ENCODE measurements at regions not wholly inside any gene's neighbourhood (a gene's known extent, or its start where the extent isn't known, plus 50 kb on each side); places are given as distances from the start of the nearest gene placed in this dataset.

- TF ChIP-seq, protein P1, sequence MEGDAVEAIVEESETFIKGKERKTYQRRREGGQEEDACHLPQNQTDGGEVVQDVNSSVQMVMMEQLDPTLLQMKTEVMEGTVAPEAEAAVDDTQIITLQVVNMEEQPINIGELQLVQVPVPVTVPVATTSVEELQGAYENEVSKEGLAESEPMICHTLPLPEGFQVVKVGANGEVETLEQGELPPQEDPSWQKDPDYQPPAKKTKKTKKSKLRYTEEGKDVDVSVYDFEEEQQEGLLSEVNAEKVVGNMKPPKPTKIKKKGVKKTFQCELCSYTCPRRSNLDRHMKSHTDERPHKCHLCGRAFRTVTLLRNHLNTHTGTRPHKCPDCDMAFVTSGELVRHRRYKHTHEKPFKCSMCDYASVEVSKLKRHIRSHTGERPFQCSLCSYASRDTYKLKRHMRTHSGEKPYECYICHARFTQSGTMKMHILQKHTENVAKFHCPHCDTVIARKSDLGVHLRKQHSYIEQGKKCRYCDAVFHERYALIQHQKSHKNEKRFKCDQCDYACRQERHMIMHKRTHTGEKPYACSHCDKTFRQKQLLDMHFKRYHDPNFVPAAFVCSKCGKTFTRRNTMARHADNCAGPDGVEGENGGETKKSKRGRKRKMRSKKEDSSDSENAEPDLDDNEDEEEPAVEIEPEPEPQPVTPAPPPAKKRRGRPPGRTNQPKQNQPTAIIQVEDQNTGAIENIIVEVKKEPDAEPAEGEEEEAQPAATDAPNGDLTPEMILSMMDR (IDR thresholded peaks at IDR 0.05), result no peak
- Histone ChIP-seq H3K36me3 (ENCODE audit: low read depth) (no peaks in the 10 kb centered on the region), H3K9me3 (no peaks in the 10 kb centered on the region), H3K4me1 (ENCODE audit: low read depth) (no peaks in the 10 kb centered on the region), H3K4me3 (no peak overlapping the region)
- no peak for DNase-seq
- no peak for ATAC-seq
- intact Hi-C loops (cut with DNase I, micrococcal nuclease), result no loop called here
Measured at GRCh38 chr2:180621941-180622918, 358.2 kb upstream of the UBE2E3 start.

DNA sequence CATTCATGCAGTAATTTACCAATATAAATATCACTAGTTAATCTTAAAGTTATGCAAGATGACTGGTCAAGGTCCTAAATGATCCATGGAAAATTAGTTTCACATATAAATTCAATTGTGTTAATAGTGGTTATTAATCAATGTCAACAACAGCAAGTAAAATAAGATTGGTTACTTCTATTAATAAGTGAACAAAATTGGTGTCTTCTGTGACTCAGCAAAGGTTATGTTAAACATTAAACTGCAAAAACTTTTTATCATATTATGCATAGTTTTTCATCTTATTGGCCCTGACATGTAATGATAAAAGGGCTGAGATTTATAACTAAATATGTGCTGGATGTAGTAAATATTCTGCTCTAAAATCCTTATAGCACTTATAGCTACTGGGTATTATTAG is 359.0 kb upstream of the UBE2E3 start:
- intact Hi-C loops (cut with DNase I, micrococcal nuclease), result no loop called here
- DNase-seq (no peak), ATAC-seq (no peak)
- TF ChIP-seq, protein P1 (IDR thresholded peaks at IDR 0.05), result no peak
- H3K36me3 ChIP-seq (ENCODE audit: low read depth), result no peaks in the 10 kb centered on the region
- no peak overlapping the region for H3K4me3 ChIP-seq
- no peaks in the 10 kb centered on the region for H3K9me3 ChIP-seq
- H3K4me1 ChIP-seq (ENCODE audit: low read depth), result no peaks in the 10 kb centered on the region

DNA sequence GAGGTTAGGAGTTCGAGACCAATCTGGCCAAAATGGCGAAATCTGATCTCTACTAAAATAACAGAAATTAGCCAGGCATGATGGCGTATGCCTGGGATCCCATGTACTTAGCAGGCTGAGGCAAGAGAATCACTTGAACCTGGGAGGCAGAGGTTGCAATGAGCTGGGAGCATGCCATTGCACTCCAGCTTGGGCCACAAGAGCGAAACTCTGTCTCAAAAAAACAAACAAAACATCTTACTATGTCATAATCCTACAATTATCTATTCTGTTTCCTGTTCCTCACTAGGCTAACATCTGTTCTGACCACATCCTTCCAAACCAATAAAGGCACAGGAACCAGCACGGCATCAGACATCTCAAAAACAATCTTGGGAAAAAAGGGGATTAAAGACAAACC is 361.8 kb upstream of the UBE2E3 start:
- TF ChIP-seq, protein P1 (IDR thresholded peaks at IDR 0.05), result no peak
- Histone ChIP-seq H3K9me3 (no peaks in the 10 kb centered on the region), H3K4me3 (no peak overlapping the region), H3K4me1 (ENCODE audit: low read depth) (no peaks in the 10 kb centered on the region), H3K36me3 (ENCODE audit: low read depth) (no peaks in the 10 kb centered on the region)
- ATAC-seq (no peak), DNase-seq (no peak)
- intact Hi-C loops (cut with DNase I, micrococcal nuclease), result no loop called here

DNA sequence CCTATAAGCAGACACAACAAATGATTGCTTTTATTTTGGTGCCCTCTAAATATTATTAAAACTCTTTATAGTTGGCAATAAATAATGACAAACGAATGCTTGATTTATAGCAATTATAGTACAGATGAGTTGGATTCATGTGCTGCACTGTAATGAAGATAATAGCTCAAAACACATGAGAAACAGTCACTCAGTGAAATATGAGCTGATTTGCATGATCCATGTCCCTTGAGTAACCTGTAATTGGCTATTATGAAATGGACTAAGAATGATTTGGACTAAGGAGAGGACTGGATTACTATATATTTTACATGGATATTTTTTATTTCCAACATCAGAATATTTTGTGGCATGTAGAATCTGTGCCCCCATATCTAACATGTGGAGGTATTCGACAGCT is 365.6 kb upstream of the UBE2E3 start:
- no peak overlapping the region for H3K4me3 ChIP-seq
- ATAC-seq, result no peak
- DNase-seq, result no peak
- no peaks in the 10 kb centered on the region for H3K4me1 ChIP-seq (ENCODE audit: low read depth)
- intact Hi-C loops (cut with DNase I, micrococcal nuclease), result no loop called here
- no peaks in the 10 kb centered on the region for H3K9me3 ChIP-seq
- TF ChIP-seq, protein P1 (IDR thresholded peaks at IDR 0.05), result no peak
- H3K36me3 ChIP-seq (ENCODE audit: low read depth), result no peaks in the 10 kb centered on the region

- DNase-seq (no peak), ATAC-seq (no peak)
- Histone ChIP-seq H3K9me3 (no peaks in the 10 kb centered on the region), H3K36me3 (ENCODE audit: low read depth) (no peaks in the 10 kb centered on the region), H3K4me3 (no peak overlapping the region), H3K4me1 (ENCODE audit: low read depth) (no peaks in the 10 kb centered on the region)
- intact Hi-C loops (cut with DNase I, micrococcal nuclease), result no loop called here
- TF ChIP-seq, protein P1 (IDR thresholded peaks at IDR 0.05), result no peak
Measured at GRCh38 chr2:180609626-180610340, 370.6 kb upstream of the UBE2E3 start.
